H9 (cell line): ENCODE measurements at regions not wholly inside any gene's neighbourhood (a gene's known extent, or its start where the extent isn't known, plus 50 kb on each side); places are given as distances from the start of the nearest gene placed in this dataset.

ENCODE experiments used
- DNase-seq: peaks from one replicate; pipeline ENCODE4 v3.0.0-alpha.2; 2017
- H2AFZ ChIP-seq: one replicate; pipeline ENCODE4 v1.6.1; 2013; ENCODE audit warnings: mild to moderate bottlenecking, low read length, control low read depth, moderate library complexity
- H2AK5ac ChIP-seq: 2 replicates; pipeline ENCODE4 v1.6.1; 2013; ENCODE audit warnings: low read length, control low read depth, mixed read lengths; ENCODE audit not compliant: insufficient read length
- H2BK120ac ChIP-seq: one replicate; pipeline ENCODE4 v1.6.1; 2013; ENCODE audit warnings: low read depth, mild to moderate bottlenecking, low read length, control low read depth, inconsistent platforms; ENCODE audit not compliant: poor library complexity, severe bottlenecking
- H2BK12ac ChIP-seq: 2 replicates; pipeline ENCODE4 v1.6.1; 2013; ENCODE audit warnings: low read length, control low read depth, mixed read lengths, low read depth; ENCODE audit not compliant: insufficient read length
- H2BK15ac ChIP-seq: 2 replicates; pipeline ENCODE4 v1.6.1; 2013; ENCODE audit warnings: low read depth, low read length, control low read depth
- H2BK20ac ChIP-seq: one replicate; pipeline ENCODE4 v1.6.1; 2013; ENCODE audit warnings: low read depth, mild to moderate bottlenecking, low read length, control low read depth, inconsistent platforms; ENCODE audit not compliant: poor library complexity, severe bottlenecking
- H2BK5ac ChIP-seq: 2 replicates; pipeline ENCODE4 v1.6.1; 2013; ENCODE audit warnings: low read length, control low read depth, mixed read lengths; ENCODE audit not compliant: insufficient read length
- H3K14ac ChIP-seq: 2 replicates; pipeline ENCODE4 v1.6.1; 2013; ENCODE audit warnings: low read length, control low read depth; ENCODE audit not compliant: insufficient read depth
- H3K18ac ChIP-seq: 2 replicates; pipeline ENCODE4 v1.6.1; 2013; ENCODE audit warnings: low read depth, mild to moderate bottlenecking, mixed read lengths, low read length, control low read depth; ENCODE audit not compliant: insufficient read length
- H3K23ac ChIP-seq: 2 replicates; pipeline ENCODE4 v1.6.1; 2013; ENCODE audit warnings: low read length, control low read depth, mixed read lengths, low read depth; ENCODE audit not compliant: insufficient read length
- H3K23me2 ChIP-seq: 2 replicates; pipeline ENCODE4 v1.6.1; 2013; ENCODE audit warnings: low read depth, mild to moderate bottlenecking, mixed read lengths, low read length, control low read depth; ENCODE audit not compliant: insufficient read length, poor library complexity, severe bottlenecking
- H3K27ac ChIP-seq: 2 replicates; pipeline ENCODE4 v1.5.1; 2013; ENCODE audit warnings: low read length, control low read depth, mixed read lengths, low read depth; ENCODE audit not compliant: insufficient read length
- H3K27me3 ChIP-seq: 2 replicates; pipeline ENCODE4 v1.6.1; 2013; ENCODE audit warnings: low read length, control low read depth, inconsistent platforms; ENCODE audit not compliant: insufficient read depth
- H3K4ac ChIP-seq: 2 replicates; pipeline ENCODE4 v1.6.1; 2013; ENCODE audit warnings: low read depth, mild to moderate bottlenecking, control low read depth, inconsistent platforms, low read length, moderate library complexity
- H3K4me1 ChIP-seq: 2 replicates; pipeline ENCODE4 v1.6.1; 2013; ENCODE audit warnings: low read length, control low read depth, inconsistent platforms; ENCODE audit not compliant: insufficient read depth
- H3K4me2 ChIP-seq: 2 replicates; pipeline ENCODE4 v1.6.1; 2013; ENCODE audit warnings: low read length, control low read depth, mixed read lengths; ENCODE audit not compliant: insufficient read length, insufficient read depth
- H3K56ac ChIP-seq: 2 replicates; pipeline ENCODE4 v1.6.1; 2013; ENCODE audit warnings: low read depth, mild to moderate bottlenecking, mixed read lengths, low read length, control low read depth; ENCODE audit not compliant: insufficient read length
- H3K79me1 ChIP-seq: 2 replicates; pipeline ENCODE4 v1.6.1; 2013; ENCODE audit warnings: low read depth, mild to moderate bottlenecking, moderate library complexity, low read length, control low read depth, inconsistent platforms; ENCODE audit not compliant: insufficient read depth, poor library complexity, severe bottlenecking
- H3K79me2 ChIP-seq: 2 replicates; pipeline ENCODE4 v1.6.1; 2013; ENCODE audit warnings: low read length, control low read depth, inconsistent platforms; ENCODE audit not compliant: insufficient read depth
- H3K9ac ChIP-seq: 2 replicates; pipeline ENCODE4 v1.6.1; 2013; ENCODE audit warnings: low read length, control low read depth, mixed read lengths; ENCODE audit not compliant: insufficient read length; ENCODE audit errors: extremely low read depth
- H3K9me3 ChIP-seq: one replicate; pipeline ENCODE4 v1.6.1; 2013; ENCODE audit warnings: low read depth, low read length, inconsistent platforms; ENCODE audit not compliant: control insufficient read depth
- H3T11ph ChIP-seq: one replicate; pipeline ENCODE4 v1.6.1; 2013; ENCODE audit warnings: mild to moderate bottlenecking, low read length, control low read depth, inconsistent platforms
- H4K20me1 ChIP-seq: one replicate; pipeline ENCODE4 v1.6.1; 2013; ENCODE audit not compliant: control insufficient read depth, insufficient read length, insufficient read depth
- H4K5ac ChIP-seq: 2 replicates; pipeline ENCODE4 v1.6.1; 2013; ENCODE audit warnings: low read depth, mild to moderate bottlenecking, mixed read lengths, low read length, control low read depth; ENCODE audit not compliant: insufficient read length
- H4K8ac ChIP-seq: replicated peaks from 2 replicates; pipeline ENCODE4 v1.6.1; 2013; ENCODE audit warnings: low read length, control low read depth, mixed read lengths, low read depth; ENCODE audit not compliant: insufficient read length
- H4K91ac ChIP-seq: 2 replicates; pipeline ENCODE4 v1.6.1; 2013; ENCODE audit warnings: low read depth, mild to moderate bottlenecking, moderate library complexity, mixed read lengths, low read length, control low read depth; ENCODE audit not compliant: insufficient read length
- H3K27ac Mint-ChIP-seq, 3 experiments: 2 replicates in 2 of 3; 3 replicates in 1 of 3; pipeline ENCODE4 v1.8.0; 2020 to 2021; ENCODE audit warnings: mixed read lengths in 3 of 3, mild to moderate bottlenecking in 1 of 3, moderate library complexity in 1 of 3
- H3K27me3 Mint-ChIP-seq: 2 replicates; pipeline ENCODE4 v1.8.0; 2021; ENCODE audit warnings: low read depth, mild to moderate bottlenecking, moderate library complexity, mixed read lengths
- H3K36me3 Mint-ChIP-seq, 3 experiments: 2 replicates in 2 of 3; 3 replicates in 1 of 3; pipeline ENCODE4 v1.8.0; 2020 to 2021; ENCODE audit warnings: low read depth in 3 of 3, mixed read lengths in 3 of 3; ENCODE audit not compliant: insufficient read depth in 1 of 3
- H3K4me1 Mint-ChIP-seq, 2 experiments: 2 replicates each; pipeline ENCODE4 v1.8.0; 2020; ENCODE audit warnings: mixed read lengths in 2 of 2
- H3K4me3 Mint-ChIP-seq, 2 experiments: 2 replicates in 1 of 2; 3 replicates in 1 of 2; pipeline ENCODE4 v1.8.0; 2020 to 2021; ENCODE audit warnings: mild to moderate bottlenecking in 2 of 2, mixed read lengths in 2 of 2, moderate library complexity in 1 of 2
- H3K9me3 Mint-ChIP-seq, 2 experiments: 2 replicates in 1 of 2; 3 replicates in 1 of 2; pipeline ENCODE4 v1.8.0; 2020; ENCODE audit warnings: mild to moderate bottlenecking in 2 of 2, mixed read lengths in 2 of 2, moderate library complexity in 1 of 2
- WGBS: extraction: QIAGEN DNeasy Blood & Tissue Kit; methylation state at CpG from one replicate; pipeline ENCODE4 v1.1.7; 2013; ENCODE audit warnings: missing lambda C conversion rate, low lambda C conversion rate, mixed read lengths; ENCODE audit not compliant: insufficient read length; ENCODE audit errors: extremely low coverage; 5-methylcytosine and 5-hydroxymethylcytosine counted together
- TF ChIP-seq, protein P1 (sequence below): fragments of 200-600 bp; sonication (generic); conservative IDR thresholded peaks from 3 replicates; pipeline ENCODE4 v1.8.0; 2021; ENCODE audit warnings: antibody characterized with exemption, mild to moderate bottlenecking

GRCh38 chr3:141422961-141423582 is 54.8 kb downstream of the ZBTB38 start:
- no peak overlapping the region for H3K27ac Mint-ChIP-seq
- H2BK120ac ChIP-seq = no peak overlapping the region
- no peak overlapping the region for H4K91ac ChIP-seq
- H2BK12ac ChIP-seq = no peak overlapping the region
- TF ChIP-seq, protein P1, sequence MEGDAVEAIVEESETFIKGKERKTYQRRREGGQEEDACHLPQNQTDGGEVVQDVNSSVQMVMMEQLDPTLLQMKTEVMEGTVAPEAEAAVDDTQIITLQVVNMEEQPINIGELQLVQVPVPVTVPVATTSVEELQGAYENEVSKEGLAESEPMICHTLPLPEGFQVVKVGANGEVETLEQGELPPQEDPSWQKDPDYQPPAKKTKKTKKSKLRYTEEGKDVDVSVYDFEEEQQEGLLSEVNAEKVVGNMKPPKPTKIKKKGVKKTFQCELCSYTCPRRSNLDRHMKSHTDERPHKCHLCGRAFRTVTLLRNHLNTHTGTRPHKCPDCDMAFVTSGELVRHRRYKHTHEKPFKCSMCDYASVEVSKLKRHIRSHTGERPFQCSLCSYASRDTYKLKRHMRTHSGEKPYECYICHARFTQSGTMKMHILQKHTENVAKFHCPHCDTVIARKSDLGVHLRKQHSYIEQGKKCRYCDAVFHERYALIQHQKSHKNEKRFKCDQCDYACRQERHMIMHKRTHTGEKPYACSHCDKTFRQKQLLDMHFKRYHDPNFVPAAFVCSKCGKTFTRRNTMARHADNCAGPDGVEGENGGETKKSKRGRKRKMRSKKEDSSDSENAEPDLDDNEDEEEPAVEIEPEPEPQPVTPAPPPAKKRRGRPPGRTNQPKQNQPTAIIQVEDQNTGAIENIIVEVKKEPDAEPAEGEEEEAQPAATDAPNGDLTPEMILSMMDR = no peak
- WGBS = no CpG with 5 or more reads among the region's 6 CpGs
- no peak overlapping the region for H2AFZ ChIP-seq
- no peak overlapping the region for H3K18ac ChIP-seq
- H4K20me1 ChIP-seq = no peaks in the 10 kb centered on the region
- no peaks in the 10 kb centered on the region; a peak in 2 of 7 replicates for H3K36me3 Mint-ChIP-seq
- H3K4me1 ChIP-seq = no peaks in the 10 kb centered on the region; the same call in 1 of the 2 replicates
- H2BK20ac ChIP-seq = no peak overlapping the region
- H3K4ac ChIP-seq = no peak overlapping the region
- no peak overlapping the region for H3K56ac ChIP-seq
- no peak overlapping the region for H3K27ac ChIP-seq
- no peak for DNase-seq
- no peaks in the 10 kb centered on the region for H3K9me3 Mint-ChIP-seq
- H4K8ac ChIP-seq = no peak overlapping the region
- no peak overlapping the region for H2BK15ac ChIP-seq
- no peak overlapping the region for H3K9ac ChIP-seq
- no peak overlapping the region for H2BK5ac ChIP-seq
- H3K4me2 ChIP-seq = no peak overlapping the region
- no peaks in the 10 kb centered on the region for H3K27me3 ChIP-seq
- H3K4me3 Mint-ChIP-seq = no peak overlapping the region
- no peak overlapping the region for H3T11ph ChIP-seq
- H3K9me3 ChIP-seq = no peaks in the 10 kb centered on the region
- H3K23me2 ChIP-seq = no peaks in the 10 kb centered on the region
- no peaks in the 10 kb centered on the region for H3K79me1 ChIP-seq
- no peak overlapping the region for H3K14ac ChIP-seq
- no peak overlapping the region for H2AK5ac ChIP-seq
- H3K4me1 Mint-ChIP-seq = peaks cover 18 to 23% of the 10 kb centered on the region in 2 experiments
- no peak overlapping the region for H4K5ac ChIP-seq
- no peak overlapping the region for H3K23ac ChIP-seq
- H3K27me3 Mint-ChIP-seq = no peaks in the 10 kb centered on the region
- no peaks in the 10 kb centered on the region for H3K79me2 ChIP-seq
